ENCODE measurements at regions not wholly inside any gene's neighbourhood (a gene's known extent, or its start where the extent isn't known, plus 50 kb on each side); places are given as distances from the start of the nearest gene placed in this dataset.

DNA sequence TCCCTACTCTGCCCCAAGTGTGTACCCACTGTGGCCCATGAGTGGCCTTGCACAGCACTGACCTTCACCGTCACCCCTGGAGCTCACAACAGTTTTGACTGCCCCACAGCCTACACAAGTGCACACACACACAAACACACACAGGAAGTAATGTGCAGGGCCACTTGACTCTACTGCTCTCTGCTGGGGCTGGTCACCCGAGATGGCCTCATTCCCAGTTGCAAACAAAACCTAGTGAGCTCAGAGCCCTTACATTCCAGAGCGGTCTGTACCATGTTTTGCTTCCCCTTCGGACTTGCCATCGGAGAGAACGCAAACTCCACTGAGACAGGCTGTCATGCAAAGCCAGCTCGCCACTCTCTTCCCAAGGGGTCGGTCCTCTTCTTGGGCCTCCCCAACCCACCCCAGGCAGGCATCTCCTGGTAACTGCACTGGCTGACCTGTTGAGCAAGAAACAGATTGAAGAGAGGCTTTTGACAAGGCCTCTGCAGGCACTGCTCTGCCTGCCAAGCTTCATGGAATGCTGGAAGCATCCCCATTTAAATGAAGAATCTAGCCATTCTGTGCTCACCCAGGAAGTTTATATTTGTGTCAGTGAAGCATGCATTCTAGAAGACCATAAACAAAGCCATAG, 232.0 kb upstream of the IGF1R start:
- DNase-seq (ENCODE audit: low spot score in 2 of 2): no peak
- intact Hi-C loops (cut with DNase I; ENCODE audit: low total_unique reads): no loop called here
- Histone ChIP-seq H3K27me3 (peaks cover 0 to 11% of the 10 kb centered on the region in 2 donors), H3K9me3 (no peaks in the 10 kb centered on the region), H3K4me3 (no peak overlapping the region), H3K27ac (no peak overlapping the region), H3K4me1 (peaks cover 0 to 2% of the 10 kb centered on the region in 2 donors), H3K36me3 (no peaks in the 10 kb centered on the region)
- TF ChIP-seq POLR2A (IDR thresholded peaks at IDR 0.05) (no peak), POLR2AphosphoS5 (IDR thresholded peaks at IDR 0.05) (no peak)
- TF ChIP-seq, protein P1, sequence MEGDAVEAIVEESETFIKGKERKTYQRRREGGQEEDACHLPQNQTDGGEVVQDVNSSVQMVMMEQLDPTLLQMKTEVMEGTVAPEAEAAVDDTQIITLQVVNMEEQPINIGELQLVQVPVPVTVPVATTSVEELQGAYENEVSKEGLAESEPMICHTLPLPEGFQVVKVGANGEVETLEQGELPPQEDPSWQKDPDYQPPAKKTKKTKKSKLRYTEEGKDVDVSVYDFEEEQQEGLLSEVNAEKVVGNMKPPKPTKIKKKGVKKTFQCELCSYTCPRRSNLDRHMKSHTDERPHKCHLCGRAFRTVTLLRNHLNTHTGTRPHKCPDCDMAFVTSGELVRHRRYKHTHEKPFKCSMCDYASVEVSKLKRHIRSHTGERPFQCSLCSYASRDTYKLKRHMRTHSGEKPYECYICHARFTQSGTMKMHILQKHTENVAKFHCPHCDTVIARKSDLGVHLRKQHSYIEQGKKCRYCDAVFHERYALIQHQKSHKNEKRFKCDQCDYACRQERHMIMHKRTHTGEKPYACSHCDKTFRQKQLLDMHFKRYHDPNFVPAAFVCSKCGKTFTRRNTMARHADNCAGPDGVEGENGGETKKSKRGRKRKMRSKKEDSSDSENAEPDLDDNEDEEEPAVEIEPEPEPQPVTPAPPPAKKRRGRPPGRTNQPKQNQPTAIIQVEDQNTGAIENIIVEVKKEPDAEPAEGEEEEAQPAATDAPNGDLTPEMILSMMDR (IDR thresholded peaks at IDR 0.05): no peak

DNA sequence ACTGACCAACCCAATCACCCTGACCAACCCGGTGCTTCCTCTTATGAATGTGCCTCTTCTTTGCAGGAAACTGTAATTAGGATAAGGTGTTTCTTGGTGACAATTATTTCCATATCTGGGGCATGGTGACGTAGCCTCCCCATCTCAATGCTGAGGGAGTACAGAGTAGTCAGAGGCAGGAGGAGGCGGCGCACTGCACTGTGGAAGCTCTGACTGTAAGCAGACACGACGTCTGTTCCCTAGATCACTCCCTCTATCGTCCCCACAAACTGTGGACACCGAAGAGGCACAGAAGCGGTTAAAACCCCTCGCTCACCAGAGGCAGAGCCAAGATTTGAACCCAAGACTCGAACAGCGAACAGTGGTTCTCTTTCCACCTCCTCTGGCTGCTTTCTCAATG, 231.0 kb upstream of the IGF1R start:
- TF ChIP-seq POLR2A (IDR thresholded peaks at IDR 0.05) (no peak), POLR2AphosphoS5 (IDR thresholded peaks at IDR 0.05) (no peak)
- TF ChIP-seq, protein P1 (IDR thresholded peaks at IDR 0.05): no peak
- Histone ChIP-seq H3K27me3 (peaks cover 0 to 21% of the 10 kb centered on the region in 2 donors), H3K36me3 (no peaks in the 10 kb centered on the region), H3K4me1 (peaks cover 0 to 7% of the 10 kb centered on the region in 2 donors), H3K4me3 (no peak overlapping the region), H3K27ac (no peak overlapping the region), H3K9me3 (no peaks in the 10 kb centered on the region)
- no peak for DNase-seq (ENCODE audit: low spot score in 2 of 2)
- intact Hi-C loops (cut with DNase I; ENCODE audit: low total_unique reads): no loop called here

DNA sequence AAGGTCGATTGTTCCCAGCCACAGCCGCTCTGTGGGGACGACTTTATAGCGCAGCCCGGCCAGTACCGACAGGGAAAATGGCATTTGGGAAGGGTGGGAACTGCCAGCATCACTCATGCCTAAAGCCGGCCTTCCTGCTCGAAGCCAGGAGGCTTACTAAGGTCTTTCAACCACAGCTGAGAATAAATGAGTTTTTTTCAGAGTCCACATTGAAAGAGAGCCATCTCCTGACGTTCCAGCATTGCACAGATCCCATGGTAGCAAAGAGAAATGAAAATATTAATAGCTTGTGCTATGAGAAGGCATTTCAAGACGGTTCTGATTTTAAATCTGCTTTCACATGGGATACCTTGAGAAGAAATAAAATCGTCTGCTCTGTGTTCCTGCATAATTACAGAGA, 230.2 kb upstream of the IGF1R start:
- Histone ChIP-seq H3K9me3 (no peaks in the 10 kb centered on the region), H3K4me1 (peaks cover 0 to 7% of the 10 kb centered on the region in 2 donors), H3K36me3 (no peaks in the 10 kb centered on the region), H3K4me3 (no peak overlapping the region), H3K27me3 (peaks cover 0 to 28% of the 10 kb centered on the region in 2 donors), H3K27ac (no peak overlapping the region)
- TF ChIP-seq, protein P1 (IDR thresholded peaks at IDR 0.05): no peak
- TF ChIP-seq POLR2A (IDR thresholded peaks at IDR 0.05) (no peak), POLR2AphosphoS5 (IDR thresholded peaks at IDR 0.05) (no peak)
- DNase-seq (ENCODE audit: low spot score in 2 of 2): no peak
- intact Hi-C loops (cut with DNase I; ENCODE audit: low total_unique reads): no loop called here

DNA sequence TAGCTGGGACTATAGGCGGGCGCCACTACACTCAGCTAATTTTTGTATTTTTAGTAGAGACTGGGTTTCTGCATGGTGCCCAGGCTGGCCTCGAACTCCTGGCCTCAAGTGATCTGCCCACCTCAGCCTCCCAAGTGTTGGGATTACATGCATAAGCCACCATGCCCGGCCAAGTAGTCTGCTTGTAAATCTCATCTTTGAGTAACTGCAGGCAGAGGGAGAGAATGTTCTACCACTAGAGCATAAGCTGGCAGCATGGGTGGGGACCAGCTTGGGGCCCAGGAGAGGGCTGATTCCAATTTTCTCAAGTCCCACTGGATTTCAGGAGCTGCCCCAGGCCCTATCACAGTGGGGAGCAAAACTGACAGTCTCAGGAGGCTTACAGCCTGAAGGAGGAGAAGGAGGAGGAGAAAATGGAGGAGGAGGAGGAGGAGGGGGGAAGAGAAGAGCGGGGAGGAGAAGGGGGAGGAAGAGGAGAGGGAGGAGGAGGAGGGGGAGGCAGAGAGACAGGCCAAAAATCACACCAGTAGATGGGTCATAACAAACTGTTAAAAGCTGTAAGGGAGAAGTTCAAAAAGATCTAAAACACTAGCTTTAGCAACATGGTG, 229.1 kb upstream of the IGF1R start:
- Histone ChIP-seq H3K36me3 (no peaks in the 10 kb centered on the region), H3K4me3 (no peak overlapping the region), H3K27ac (no peak overlapping the region), H3K4me1 (peaks cover 0 to 7% of the 10 kb centered on the region in 2 donors), H3K9me3 (no peaks in the 10 kb centered on the region), H3K27me3 (peaks cover 0 to 30% of the 10 kb centered on the region in 2 donors)
- TF ChIP-seq POLR2AphosphoS5 (IDR thresholded peaks at IDR 0.05): no peak
- intact Hi-C loops (cut with DNase I; ENCODE audit: low total_unique reads): no loop called here
- DNase-seq (ENCODE audit: low spot score in 2 of 2): no peak

DNA sequence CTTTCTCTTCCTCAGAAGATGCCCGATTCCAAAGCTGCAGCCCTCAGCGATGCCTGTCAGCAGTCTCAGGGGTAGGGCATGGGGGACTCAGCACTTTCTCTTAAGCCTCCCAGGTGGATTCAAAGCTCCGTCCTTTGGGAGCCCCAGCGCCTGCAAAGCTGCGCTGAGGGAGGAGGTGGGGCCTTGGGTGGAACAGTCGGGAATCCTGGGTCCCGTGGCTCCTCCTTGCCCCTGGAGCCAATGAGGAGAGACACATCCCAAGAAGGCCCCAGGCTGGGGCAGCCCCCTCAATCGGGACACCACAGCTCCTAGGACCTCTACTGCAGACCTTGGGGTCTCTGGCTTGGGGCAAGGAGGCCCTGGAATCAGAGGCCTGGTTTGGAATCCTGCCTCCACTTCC, 227.5 kb upstream of the IGF1R start:
- peaks cover 0 to 7% of the 10 kb centered on the region in 2 donors for H3K4me1 ChIP-seq
- H3K9me3 ChIP-seq: no peaks in the 10 kb centered on the region
- intact Hi-C loops (cut with DNase I; ENCODE audit: low total_unique reads): loop anchor here (5.0 kb wide), 1 partner anchor 99 kb away; no protein-coding TSS in a partner anchor
- peak overlapping the region; percentile 2 to 61 (median 36) for H3K4me3 ChIP-seq
- peaks cover 0 to 30% of the 10 kb centered on the region in 2 donors for H3K27me3 ChIP-seq
- DNase-seq (ENCODE audit: low spot score in 2 of 2): no peak
- no peak overlapping the region for H3K27ac ChIP-seq
- no peaks in the 10 kb centered on the region for H3K36me3 ChIP-seq
- TF ChIP-seq, protein P1 (IDR thresholded peaks at IDR 0.05): no peak
- no peak for TF ChIP-seq POLR2AphosphoS5 (IDR thresholded peaks at IDR 0.05)
- no peak for TF ChIP-seq POLR2A (IDR thresholded peaks at IDR 0.05)
